ENCODE measurements at regions not wholly inside any gene's neighbourhood (a gene's known extent, or its start where the extent isn't known, plus 50 kb on each side); places are given as distances from the start of the nearest gene placed in this dataset.

GRCh38 chr2:226256709-226257376 lies 542.8 kb downstream of the IRS1 start:
- TF ChIP-seq TAF1 (IDR thresholded peaks at IDR 0.05; ENCODE audit: low read depth, low read length) = no peak
- no peak for TF ChIP-seq POLR2A (IDR thresholded peaks at IDR 0.05; ENCODE audit: low read depth, low read length)
